Liver (tissue), 8 donors: ENCODE measurements at regions not wholly inside any gene's neighbourhood (a gene's known extent, or its start where the extent isn't known, plus 50 kb on each side); places are given as distances from the start of the nearest gene placed in this dataset.
"Not testable (repeated sequence)": the region's sequence is repeated elsewhere in the genome, so short reads cannot be mapped to it uniquely, and the experiment has no call there.

Experiments used
- DNase-seq: peaks from one replicate; pipeline ENCODE4 v3.0.0-alpha.2; 2017; ENCODE audit warnings: low spot score
- H3K27ac ChIP-seq, 2 donors: one replicate each; pipeline ENCODE4 v1.7.0; 2013; ENCODE audit warnings: inconsistent platforms in 2 of 2, low read length in 2 of 2, control low read depth in 1 of 2, low read depth in 1 of 2, mild to moderate bottlenecking in 1 of 2
- H3K27me3 ChIP-seq, 4 donors: one replicate each; pipeline versions ENCODE4 v1.6.1 to v1.7.0; 2013; ENCODE audit warnings: low read length in 3 of 4, inconsistent platforms in 1 of 4, mild to moderate bottlenecking in 1 of 4, moderate library complexity in 1 of 4; ENCODE audit not compliant: control insufficient read depth in 4 of 4, insufficient read depth in 4 of 4
- H3K36me3 ChIP-seq, 4 donors: one replicate each; pipeline versions ENCODE4 v1.6.1 to v1.7.0; 2013; ENCODE audit warnings: low read length in 3 of 4, mild to moderate bottlenecking in 3 of 4, low read depth in 1 of 4, moderate library complexity in 1 of 4; ENCODE audit not compliant: control insufficient read depth in 4 of 4, insufficient read depth in 3 of 4
- H3K4me1 ChIP-seq, 4 donors: one replicate each; pipeline versions ENCODE4 v1.6.1 to v1.7.0; 2013; ENCODE audit warnings: low read length in 3 of 4, mild to moderate bottlenecking in 3 of 4, moderate library complexity in 1 of 4; ENCODE audit not compliant: control insufficient read depth in 4 of 4, insufficient read depth in 4 of 4
- H3K4me3 ChIP-seq, 3 donors: one replicate each; pipeline versions ENCODE4 v1.6.1 to v1.7.0; 2013; ENCODE audit warnings: low read length in 3 of 3, control low read depth in 1 of 3, low read depth in 1 of 3, mild to moderate bottlenecking in 1 of 3
- H3K9ac ChIP-seq, 2 donors: one replicate each; pipeline ENCODE4 v1.7.0; 2013; ENCODE audit warnings: low read length in 2 of 2, mild to moderate bottlenecking in 2 of 2, moderate library complexity in 2 of 2, control low read depth in 1 of 2, low read depth in 1 of 2
- H3K9me3 ChIP-seq, 4 donors: one replicate each; pipeline versions ENCODE4 v1.6.1 to v1.7.0; 2013; ENCODE audit warnings: low read length in 3 of 4; ENCODE audit not compliant: control insufficient read depth in 4 of 4
- CTCF ChIP-seq: fragments of 150-350 bp; IDR thresholded peaks from 2 replicates; pipeline ENCODE4 v1.5.1; 2017; ENCODE audit warnings: improper control_type of control experiment, low read depth, low read length; ENCODE audit not compliant: missing input control
- EGR1 ChIP-seq, 2 donors: IDR thresholded peaks; 2 replicates each; pipeline ENCODE4 v1.6.1; 2016 to 2018; ENCODE audit warnings: antibody characterized with exemption in 2 of 2, low read depth in 2 of 2
- FOXA1 ChIP-seq: IDR thresholded peaks from 2 replicates; pipeline ENCODE4 v1.6.1; 2016; ENCODE audit warnings: antibody characterized with exemption
- GABPA ChIP-seq, 2 donors: IDR thresholded peaks in 1 of 2; conservative IDR thresholded peaks in 1 of 2; 2 replicates each; pipeline ENCODE4 v1.6.1; 2016; ENCODE audit warnings: antibody characterized with exemption in 2 of 2, mild to moderate bottlenecking in 1 of 2, moderate library complexity in 1 of 2
- HNF4A ChIP-seq, 2 donors: conservative IDR thresholded peaks; 2 replicates each; pipeline ENCODE4 v1.6.1; 2016; ENCODE audit warnings: antibody characterized with exemption in 2 of 2, mild to moderate bottlenecking in 2 of 2
- HNF4G ChIP-seq: IDR thresholded peaks from 2 replicates; pipeline ENCODE4 v1.6.1; 2016; ENCODE audit warnings: antibody characterized with exemption
- JUND ChIP-seq, 2 donors: IDR thresholded peaks; 2 replicates each; pipeline ENCODE4 v1.6.1; 2016; ENCODE audit warnings: antibody characterized with exemption in 2 of 2
- NR2F2 ChIP-seq: IDR thresholded peaks from 2 replicates; pipeline ENCODE4 v1.6.1; 2016; ENCODE audit warnings: antibody characterized with exemption
- RAD21 ChIP-seq, 2 donors: IDR thresholded peaks; 2 replicates each; pipeline ENCODE4 v1.6.1; 2016; ENCODE audit warnings: antibody characterized with exemption in 2 of 2, mild to moderate bottlenecking in 2 of 2
- RXRA ChIP-seq, 2 donors: IDR thresholded peaks; 2 replicates each; pipeline ENCODE4 v1.6.1; 2017 to 2018; ENCODE audit warnings: antibody characterized with exemption in 2 of 2, mild to moderate bottlenecking in 1 of 2
- SP1 ChIP-seq: IDR thresholded peaks from 2 replicates; pipeline ENCODE4 v1.6.1; 2018; ENCODE audit warnings: antibody characterized with exemption, mild to moderate bottlenecking
- TAF1 ChIP-seq: conservative IDR thresholded peaks from 2 replicates; pipeline ENCODE4 v1.6.1; 2016; ENCODE audit warnings: antibody characterized with exemption, mild to moderate bottlenecking
- YY1 ChIP-seq: IDR thresholded peaks from 2 replicates; pipeline ENCODE4 v1.6.1; 2016; ENCODE audit warnings: antibody characterized with exemption, mild to moderate bottlenecking
- ZBTB33 ChIP-seq: IDR thresholded peaks from 2 replicates; pipeline ENCODE4 v1.6.1; 2016; ENCODE audit warnings: antibody characterized with exemption
- WGBS: extraction: QIAGEN DNeasy Blood & Tissue Kit; methylation state at CpG from one replicate; pipeline ENCODE4 v1.1.7; 2013; 5-methylcytosine and 5-hydroxymethylcytosine counted together
- TF ChIP-seq, protein P1 (sequence below): IDR thresholded peaks from 2 replicates; pipeline ENCODE4 v1.6.1; 2016; ENCODE audit warnings: antibody characterized with exemption
- TF ChIP-seq, protein P2 (sequence below): IDR thresholded peaks from 2 replicates; pipeline ENCODE4 v1.6.1; 2016; ENCODE audit warnings: antibody characterized with exemption
- donor health status: healthy.
- donor health status: healthy.
- donor health status: healthy.
- donor health status: healthy.
- donor health status: healthy.

- WGBS: 93% methylated on average over 4 of the region's 4 CpGs
- no peak overlapping the region for H3K27ac ChIP-seq
- H3K9me3 ChIP-seq: no peaks in the 10 kb centered on the region
- peaks cover 0 to 16% (median 1%) of the 10 kb centered on the region in 4 donors for H3K27me3 ChIP-seq
- H3K4me1 ChIP-seq: no peaks in the 10 kb centered on the region
- no peak overlapping the region for H3K4me3 ChIP-seq
- DNase-seq: no peak
- H3K9ac ChIP-seq: no peak overlapping the region
- TF ChIP-seq GABPA (IDR thresholded peaks at IDR 0.05 in 1 of 2, conservative IDR thresholded peaks at IDR 0.05 in 1 of 2) (no peak), FOXA1 (no peak), ZBTB33 (no peak), EGR1 (IDR thresholded peaks at IDR 0.05; ENCODE audit: low read depth in 2 of 2) (no peak), YY1 (no peak)
- H3K36me3 ChIP-seq: no peaks in the 10 kb centered on the region
Measured at GRCh38 chr11:46208803-46209202, 68.7 kb upstream of the CREB3L1 start.

GRCh38 chr11:46207270-46207669 lies 70.2 kb upstream of the CREB3L1 start:
- H3K9ac ChIP-seq: no peak overlapping the region
- no peaks in the 10 kb centered on the region for H3K9me3 ChIP-seq
- H3K36me3 ChIP-seq: no peaks in the 10 kb centered on the region
- H3K4me1 ChIP-seq: no peaks in the 10 kb centered on the region
- 52% methylated on average over 4 of the region's 4 CpGs for WGBS
- no peak overlapping the region for H3K27ac ChIP-seq
- no peak for TF ChIP-seq EGR1 (IDR thresholded peaks at IDR 0.05; ENCODE audit: low read depth in 2 of 2)
- TF ChIP-seq GABPA (IDR thresholded peaks at IDR 0.05 in 1 of 2, conservative IDR thresholded peaks at IDR 0.05 in 1 of 2): no peak
- no peak for TF ChIP-seq YY1
- no peak for TF ChIP-seq RXRA (IDR thresholded peaks at IDR 0.05)
- no peak for TF ChIP-seq HNF4A (conservative IDR thresholded peaks at IDR 0.05)
- no peak for TF ChIP-seq TAF1
- TF ChIP-seq SP1: no peak
- no peak for TF ChIP-seq RAD21 (IDR thresholded peaks at IDR 0.05)
- no peak for TF ChIP-seq CTCF
- no peak for TF ChIP-seq HNF4G
- no peak for TF ChIP-seq NR2F2
- TF ChIP-seq, protein P1, sequence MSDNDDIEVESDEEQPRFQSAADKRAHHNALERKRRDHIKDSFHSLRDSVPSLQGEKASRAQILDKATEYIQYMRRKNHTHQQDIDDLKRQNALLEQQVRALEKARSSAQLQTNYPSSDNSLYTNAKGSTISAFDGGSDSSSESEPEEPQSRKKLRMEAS: no peak
- TF ChIP-seq, protein P2, sequence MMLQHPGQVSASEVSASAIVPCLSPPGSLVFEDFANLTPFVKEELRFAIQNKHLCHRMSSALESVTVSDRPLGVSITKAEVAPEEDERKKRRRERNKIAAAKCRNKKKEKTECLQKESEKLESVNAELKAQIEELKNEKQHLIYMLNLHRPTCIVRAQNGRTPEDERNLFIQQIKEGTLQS: no peak
- TF ChIP-seq JUND (IDR thresholded peaks at IDR 0.05): no peak
- TF ChIP-seq FOXA1: no peak
- H3K27me3 ChIP-seq: peaks cover 0 to 17% (median 1%) of the 10 kb centered on the region in 4 donors
- no peak for DNase-seq
- H3K4me3 ChIP-seq: no peak overlapping the region

- H3K4me1 ChIP-seq, H3K9ac ChIP-seq, H3K27ac ChIP-seq, H3K9me3 ChIP-seq, H3K4me3 ChIP-seq, H3K36me3 ChIP-seq, DNase-seq: not testable (repeated sequence)
- H3K27me3 ChIP-seq: peaks cover 0 to 12% (median 1%) of the 10 kb centered on the region in 4 donors
- 90% methylated on average over 7 of the region's 7 CpGs for WGBS
Measured at GRCh38 chr11:46204415-46204814, 73.0 kb upstream of the CREB3L1 start.
